PC-9 (cell line): ENCODE measurements at regions not wholly inside any gene's neighbourhood (a gene's known extent, or its start where the extent isn't known, plus 50 kb on each side); places are given as distances from the start of the nearest gene placed in this dataset.
"Not testable (repeated sequence)": the region's sequence is repeated elsewhere in the genome, so short reads cannot be mapped to it uniquely, and the experiment has no call there.

Source experiments
- EZH2 ChIP-seq: fragments of 200-600 bp; sonication (generic); IDR thresholded peaks from 2 replicates; pipeline ENCODE4 v1.8.0; 2017; ENCODE audit warnings: antibody characterized with exemption, low read depth
- TF ChIP-seq, protein P1 (sequence below): fragments of 200-600 bp; sonication (generic); conservative IDR thresholded peaks from 2 replicates; pipeline ENCODE4 v1.6.1; 2017; ENCODE audit warnings: mixed run types, antibody characterized with exemption, mild to moderate bottlenecking, moderate library complexity

GRCh38 chr6:26770941-26771666 is 111.6 kb upstream of the ZNF322 start:
- TF ChIP-seq, protein P1, sequence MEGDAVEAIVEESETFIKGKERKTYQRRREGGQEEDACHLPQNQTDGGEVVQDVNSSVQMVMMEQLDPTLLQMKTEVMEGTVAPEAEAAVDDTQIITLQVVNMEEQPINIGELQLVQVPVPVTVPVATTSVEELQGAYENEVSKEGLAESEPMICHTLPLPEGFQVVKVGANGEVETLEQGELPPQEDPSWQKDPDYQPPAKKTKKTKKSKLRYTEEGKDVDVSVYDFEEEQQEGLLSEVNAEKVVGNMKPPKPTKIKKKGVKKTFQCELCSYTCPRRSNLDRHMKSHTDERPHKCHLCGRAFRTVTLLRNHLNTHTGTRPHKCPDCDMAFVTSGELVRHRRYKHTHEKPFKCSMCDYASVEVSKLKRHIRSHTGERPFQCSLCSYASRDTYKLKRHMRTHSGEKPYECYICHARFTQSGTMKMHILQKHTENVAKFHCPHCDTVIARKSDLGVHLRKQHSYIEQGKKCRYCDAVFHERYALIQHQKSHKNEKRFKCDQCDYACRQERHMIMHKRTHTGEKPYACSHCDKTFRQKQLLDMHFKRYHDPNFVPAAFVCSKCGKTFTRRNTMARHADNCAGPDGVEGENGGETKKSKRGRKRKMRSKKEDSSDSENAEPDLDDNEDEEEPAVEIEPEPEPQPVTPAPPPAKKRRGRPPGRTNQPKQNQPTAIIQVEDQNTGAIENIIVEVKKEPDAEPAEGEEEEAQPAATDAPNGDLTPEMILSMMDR: not testable (repeated sequence)
- TF ChIP-seq EZH2: not testable (repeated sequence)
